ENCODE measurements at regions not wholly inside any gene's neighbourhood (a gene's known extent, or its start where the extent isn't known, plus 50 kb on each side); places are given as distances from the start of the nearest gene placed in this dataset.

GRCh38 chr13:29713839-29714238 lies 118.4 kb upstream of the SLC7A1 start:
- no peak for ATAC-seq (ENCODE audit: poor library complexity)
- intact Hi-C loops (cut with DNase I): no loop called here
- DNase-seq: no peak

GRCh38 chr13:29711776-29712175 lies 116.3 kb upstream of the SLC7A1 start:
- DNase-seq (no peak), ATAC-seq (ENCODE audit: poor library complexity) (no peak)
- intact Hi-C loops (cut with DNase I): no loop called here

DNA sequence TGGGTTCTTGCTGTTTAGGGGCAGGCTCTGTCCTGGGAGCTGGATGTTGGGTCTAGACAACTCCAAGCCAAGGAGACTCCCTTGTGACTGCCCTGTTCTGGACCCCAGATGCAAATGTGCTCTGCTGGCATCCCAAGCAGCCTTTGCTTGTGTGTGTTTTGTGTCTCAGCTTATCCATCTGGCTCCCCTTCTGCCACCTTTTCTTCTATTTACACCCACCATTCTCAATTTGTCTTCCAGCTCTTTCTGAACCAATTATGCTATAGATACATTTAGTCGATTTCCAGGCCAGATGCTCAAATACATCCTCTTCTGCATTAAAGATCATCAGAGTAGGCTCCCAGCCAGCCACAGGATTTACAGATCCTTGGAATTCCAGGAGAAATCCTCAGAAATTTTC lies 115.0 kb upstream of the SLC7A1 start:
- no peak for ATAC-seq (ENCODE audit: poor library complexity)
- intact Hi-C loops (cut with DNase I): no loop called here
- no peak for DNase-seq

GRCh38 chr13:29709407-29710069 lies 114.0 kb upstream of the SLC7A1 start:
- ATAC-seq (ENCODE audit: poor library complexity) (no peak), DNase-seq (no peak)
- intact Hi-C loops (cut with DNase I): no loop called here

- DNase-seq: peak; percentile 54
- intact Hi-C loops (cut with DNase I): loop anchor here (1.0 kb wide), 1 partner anchor 202 kb away; no protein-coding TSS in a partner anchor
- peak; percentile 70 for ATAC-seq (ENCODE audit: poor library complexity)
Observed at GRCh38 chr13:29707876-29708543, 112.5 kb upstream of the SLC7A1 start.

DNA sequence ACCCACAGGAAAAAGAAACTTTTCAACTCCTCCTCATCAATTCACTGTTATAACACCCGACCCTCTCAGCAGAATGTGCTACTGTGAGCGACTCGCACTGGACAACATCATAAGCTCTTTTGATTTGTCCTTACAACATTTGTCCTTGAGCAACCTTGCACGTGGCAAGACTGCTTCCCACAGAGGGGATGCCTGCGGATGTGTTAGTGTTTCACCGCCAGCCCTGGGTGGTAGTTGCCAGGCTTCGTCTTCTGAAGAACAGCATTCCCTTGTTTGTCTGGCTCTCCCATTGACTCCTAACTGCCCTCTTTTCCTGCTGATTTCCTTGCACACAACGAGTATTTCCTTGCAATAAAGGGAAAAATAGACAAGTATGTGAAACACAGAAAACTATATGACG lies 111.4 kb upstream of the SLC7A1 start:
- ATAC-seq (ENCODE audit: poor library complexity): no peak
- no peak for DNase-seq
- intact Hi-C loops (cut with DNase I): no loop called here

DNA sequence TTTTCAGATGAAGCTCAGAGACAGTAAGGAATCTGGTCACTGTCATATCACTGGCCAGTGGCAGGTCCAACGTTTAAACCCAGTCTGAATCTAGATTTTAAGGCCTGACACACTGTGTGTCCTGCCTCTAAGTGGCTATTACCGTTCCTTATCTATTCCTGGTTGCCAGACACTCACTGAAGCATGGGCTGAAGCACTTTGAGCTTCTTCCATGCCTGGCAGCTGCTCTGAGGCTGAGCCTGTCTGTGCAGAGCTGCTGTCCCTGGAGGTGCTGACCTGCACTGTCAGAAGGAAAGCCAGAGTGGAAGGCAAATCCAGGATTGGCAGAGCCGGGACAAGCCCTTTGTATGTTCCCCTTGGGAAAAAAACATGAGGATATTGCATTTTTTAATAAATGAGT lies 109.2 kb upstream of the SLC7A1 start:
- ATAC-seq (ENCODE audit: poor library complexity) (peak; percentile 84), DNase-seq (no peak)
- intact Hi-C loops (cut with DNase I): no loop called here

DNA sequence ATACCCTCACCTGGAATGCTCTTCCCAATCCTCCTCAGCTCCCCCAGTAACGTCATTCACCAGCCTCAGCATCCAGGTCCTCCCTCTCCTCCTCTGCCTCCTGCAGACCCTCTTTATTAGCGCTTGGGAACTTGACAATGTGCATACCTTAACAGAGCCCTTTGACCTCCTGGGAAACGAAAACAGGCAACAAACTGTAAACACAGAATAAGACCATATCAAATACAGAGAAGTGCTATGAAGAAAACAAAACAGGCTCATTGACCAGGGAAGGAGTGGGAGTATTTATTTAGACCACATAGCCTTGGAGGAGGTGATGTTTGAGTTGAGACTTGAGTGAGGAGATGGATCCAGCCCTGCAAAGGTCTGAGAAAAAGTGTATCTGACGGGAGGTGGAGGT lies 107.9 kb upstream of the SLC7A1 start:
- intact Hi-C loops (cut with DNase I): no loop called here
- DNase-seq (no peak), ATAC-seq (ENCODE audit: poor library complexity) (no peak)

DNA sequence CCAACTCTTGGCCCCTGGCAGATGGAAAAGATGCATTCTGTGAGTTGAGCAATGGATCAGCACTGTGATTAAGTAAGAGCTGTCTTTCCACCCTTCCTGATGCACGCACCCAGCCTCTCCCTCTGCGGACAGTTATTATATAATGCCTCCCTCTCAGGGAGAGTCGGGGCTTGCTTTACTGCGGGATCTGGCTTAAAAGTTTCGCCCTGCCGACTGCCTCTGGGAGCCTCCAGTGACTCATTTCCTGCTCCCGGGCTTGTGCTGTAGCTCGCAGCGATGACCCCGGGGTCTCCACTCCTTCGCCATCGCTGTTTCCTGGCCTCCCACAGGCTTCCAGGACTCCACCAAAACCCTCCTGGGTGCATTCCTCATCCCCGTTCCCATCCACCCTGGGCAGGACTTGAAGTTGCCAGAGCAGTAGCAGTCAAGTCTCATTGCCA lies 107.4 kb upstream of the SLC7A1 start:
- intact Hi-C loops (cut with DNase I): no loop called here
- peak; percentile 48 for DNase-seq
- peak; percentile 65 for ATAC-seq (ENCODE audit: poor library complexity)

DNA sequence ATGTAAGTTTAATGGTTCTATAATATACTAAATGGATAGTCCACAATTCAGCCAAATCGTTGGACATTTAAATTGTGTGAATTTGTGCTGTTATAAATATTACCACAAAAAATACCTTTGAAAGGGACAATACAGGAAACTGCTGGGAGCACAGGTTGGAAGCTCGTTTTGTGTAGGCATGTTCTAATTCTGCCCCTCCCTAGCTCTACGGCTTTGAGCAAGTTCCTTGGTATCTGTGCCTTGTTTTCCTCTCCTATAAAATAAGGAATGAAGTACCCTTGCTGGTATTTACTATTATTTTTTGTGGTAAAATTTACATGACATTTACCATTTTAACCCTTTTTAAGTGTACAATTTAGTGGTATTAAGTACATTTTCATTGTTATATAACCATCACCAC lies 102.6 kb upstream of the SLC7A1 start:
- DNase-seq: no peak
- intact Hi-C loops (cut with DNase I): no loop called here
- no peak for ATAC-seq (ENCODE audit: poor library complexity)

DNA sequence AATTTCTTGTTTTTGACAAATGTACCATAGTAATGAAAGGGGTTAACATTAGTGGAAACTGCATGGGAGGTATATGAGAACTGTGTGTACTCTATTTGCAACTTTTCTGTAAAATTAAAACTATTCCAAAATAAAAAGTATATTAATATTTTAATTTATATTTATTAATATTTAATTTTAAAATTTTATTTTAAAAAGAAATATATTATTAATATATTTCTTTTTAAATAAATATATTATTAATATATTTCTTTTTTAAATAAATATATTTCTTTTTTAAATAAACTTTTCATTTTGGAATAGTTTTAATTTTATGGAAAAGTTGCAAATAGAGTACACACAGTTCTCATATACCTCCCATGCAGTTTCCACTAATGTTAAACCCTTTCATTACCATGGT lies 101.1 kb upstream of the SLC7A1 start:
- no peak for ATAC-seq (ENCODE audit: poor library complexity)
- intact Hi-C loops (cut with DNase I): no loop called here
- no peak for DNase-seq

- ATAC-seq (ENCODE audit: poor library complexity) (no peak), DNase-seq (no peak)
- intact Hi-C loops (cut with DNase I): no loop called here
Observed at GRCh38 chr13:29693275-29693945, 97.9 kb upstream of the SLC7A1 start.

DNA sequence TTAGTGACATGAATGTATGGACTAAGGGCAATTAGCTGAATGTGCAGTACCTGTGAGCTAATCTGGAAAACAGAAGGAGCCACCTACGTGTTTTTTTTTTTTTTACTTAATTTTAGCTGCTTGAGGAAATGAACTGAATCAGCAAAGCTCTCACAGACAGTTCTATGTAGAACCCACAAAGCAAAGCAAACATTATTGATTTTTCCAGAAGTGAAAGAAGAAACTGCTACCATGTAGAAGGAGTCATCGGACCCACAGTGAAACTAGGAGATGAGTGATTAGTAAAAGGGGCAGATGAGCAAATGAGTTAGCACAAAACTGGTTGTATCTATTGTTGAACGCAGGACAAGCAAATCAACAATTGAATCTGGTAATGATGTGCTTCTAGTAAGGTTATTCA lies 94.1 kb upstream of the SLC7A1 start:
- intact Hi-C loops (cut with DNase I): no loop called here
- no peak for DNase-seq
- ATAC-seq (ENCODE audit: poor library complexity): no peak

DNA sequence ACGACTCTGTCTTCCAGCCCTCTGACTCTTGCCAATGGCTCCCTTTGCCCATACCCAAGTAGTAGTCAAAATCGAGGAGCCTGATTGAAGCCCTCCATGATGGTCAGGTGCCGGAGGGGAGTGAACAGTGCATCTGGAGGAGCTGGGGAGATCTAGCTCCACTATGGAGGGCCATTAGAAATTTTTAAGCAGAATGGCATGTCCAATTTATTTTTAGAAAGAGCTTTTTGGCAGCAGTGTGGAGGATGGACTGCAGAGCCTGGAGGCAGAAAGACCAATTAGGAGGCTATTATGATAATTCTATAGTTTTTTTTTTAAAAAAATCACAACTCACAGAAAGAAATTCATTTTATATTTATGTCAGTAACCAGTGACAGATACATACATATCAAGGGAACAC lies 92.7 kb upstream of the SLC7A1 start:
- intact Hi-C loops (cut with DNase I): no loop called here
- peak; percentile 76 for ATAC-seq (ENCODE audit: poor library complexity)

DNA sequence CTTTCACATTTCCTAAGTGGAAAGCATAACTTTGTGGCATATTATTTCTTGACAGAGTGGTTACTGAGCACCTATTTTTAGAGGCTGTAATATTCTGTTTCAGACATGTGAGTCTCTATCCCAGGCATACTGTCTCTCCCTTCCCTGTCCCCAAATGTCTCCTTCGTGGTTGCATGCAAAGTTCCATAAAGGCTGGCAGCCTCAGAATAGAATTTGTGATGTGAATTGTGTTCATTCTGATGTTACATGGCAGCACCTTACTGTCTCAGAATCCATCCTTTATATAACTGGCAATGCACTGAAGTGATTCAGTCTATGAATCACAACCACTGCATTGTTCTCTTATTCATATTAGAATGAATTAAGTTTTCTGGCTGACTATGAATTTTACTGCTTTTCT lies 89.0 kb upstream of the SLC7A1 start:
- intact Hi-C loops (cut with DNase I): no loop called here
- no peak for DNase-seq
- ATAC-seq (ENCODE audit: poor library complexity): no peak

More for the DNA sequence above, 92.7 kb upstream of the SLC7A1 start:
- DNase-seq: no peak

- intact Hi-C loops (cut with DNase I): no loop called here
- DNase-seq: no peak
- ATAC-seq (ENCODE audit: poor library complexity): no peak
Observed at GRCh38 chr13:29683041-29683440, 87.6 kb upstream of the SLC7A1 start.

DNA sequence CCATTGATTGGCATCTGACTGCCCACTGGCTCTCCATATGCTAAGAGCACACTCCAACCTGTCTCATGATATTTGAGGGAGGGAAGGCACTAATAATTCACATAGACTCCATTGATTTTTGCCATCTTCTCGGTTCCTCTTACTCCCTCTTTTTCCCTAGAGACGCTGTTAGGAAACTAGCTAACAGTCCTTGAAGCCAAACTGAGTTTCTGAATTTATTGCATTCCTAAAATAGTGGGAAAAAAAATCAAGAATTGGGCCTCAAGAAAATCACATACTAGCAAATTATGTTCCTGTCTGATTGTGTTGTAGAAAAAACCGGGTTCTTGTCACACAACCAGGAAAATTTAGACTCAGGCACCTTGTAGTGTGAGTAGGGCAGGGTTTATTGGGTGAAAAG lies 86.4 kb upstream of the SLC7A1 start:
- ATAC-seq (ENCODE audit: poor library complexity): no peak

GRCh38 chr13:29679396-29680053 lies 84.0 kb upstream of the SLC7A1 start:
- DNase-seq (peak; percentile 64), ATAC-seq (ENCODE audit: poor library complexity) (peak; percentile 84)
- intact Hi-C loops (cut with DNase I): no loop called here

More for the DNA sequence above, 86.4 kb upstream of the SLC7A1 start:
- no peak for DNase-seq
- intact Hi-C loops (cut with DNase I): no loop called here

DNA sequence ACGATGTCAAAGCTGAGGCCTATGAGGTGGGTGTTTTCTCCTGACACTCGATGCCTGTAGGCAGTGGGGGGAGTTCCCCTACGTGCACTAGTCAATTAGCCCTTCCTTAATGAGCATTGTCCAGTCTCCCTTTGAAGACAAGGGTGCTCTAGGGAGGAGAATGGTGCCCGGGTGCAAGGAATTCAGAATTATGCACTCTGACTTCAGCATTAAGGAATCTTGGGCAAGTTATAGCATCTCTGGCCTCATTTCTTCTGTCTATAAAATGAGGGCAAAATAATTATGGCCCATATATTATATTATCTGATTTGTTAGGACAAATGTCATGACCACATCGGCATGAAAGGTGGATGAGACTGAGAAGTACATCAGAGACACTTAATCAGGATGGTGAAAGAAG lies 82.1 kb upstream of the SLC7A1 start:
- intact Hi-C loops (cut with DNase I): no loop called here
- ATAC-seq (ENCODE audit: poor library complexity) (no peak), DNase-seq (no peak)
